ENCODE measurements at regions not wholly inside any gene's neighbourhood (a gene's known extent, or its start where the extent isn't known, plus 50 kb on each side); places are given as distances from the start of the nearest gene placed in this dataset.
A peak's percentile ranks its signal among the peaks of the same experiment; 100 is the strongest.

GRCh38 chr1:58890113-58890512 lies 106.3 kb upstream of the JUN start:
- Mint-ChIP-seq H3K4me3 (no peak overlapping the region), H3K36me3 (peaks cover 0 to 4% of the 10 kb centered on the region in 2 donors), H3K4me1 (peaks cover 7 to 21% of the 10 kb centered on the region in 2 donors), H3K27me3 (no peaks in the 10 kb centered on the region), H3K9me3 (no peaks in the 10 kb centered on the region), H3K27ac (no peak overlapping the region)
- ATAC-seq (replicated peaks) (no peak), DNase-seq (no peak)

GRCh38 chr1:58890609-58891008 lies 106.8 kb upstream of the JUN start:
- no peaks in the 10 kb centered on the region for H3K9me3 Mint-ChIP-seq

GRCh38 chr1:58891347-58891746 lies 107.5 kb upstream of the JUN start:
- DNase-seq (no peak), ATAC-seq (replicated peaks) (no peak)
- H3K27me3 Mint-ChIP-seq, result no peaks in the 10 kb centered on the region
- no peak overlapping the region for H3K4me3 Mint-ChIP-seq
- no peak overlapping the region for H3K27ac Mint-ChIP-seq
- H3K36me3 Mint-ChIP-seq, result peaks cover 0 to 4% of the 10 kb centered on the region in 2 donors
- no peaks in the 10 kb centered on the region for H3K9me3 Mint-ChIP-seq
- peaks cover 10 to 21% of the 10 kb centered on the region in 2 donors for H3K4me1 Mint-ChIP-seq

More at GRCh38 chr1:58890609-58891008, 106.8 kb upstream of the JUN start:
- DNase-seq, result no peak
- Mint-ChIP-seq H3K27ac (no peak overlapping the region), H3K27me3 (no peaks in the 10 kb centered on the region), H3K4me3 (no peak overlapping the region), H3K4me1 (peaks cover 8 to 21% of the 10 kb centered on the region in 2 donors), H3K36me3 (peaks cover 0 to 4% of the 10 kb centered on the region in 2 donors)
- no peak for ATAC-seq (replicated peaks)

GRCh38 chr1:58893257-58893869 lies 109.5 kb upstream of the JUN start:
- no peak for ATAC-seq (replicated peaks)
- Mint-ChIP-seq H3K4me3 (no peak overlapping the region), H3K4me1 (peaks cover 11 to 23% of the 10 kb centered on the region in 2 donors), H3K36me3 (peaks cover 0 to 4% of the 10 kb centered on the region in 2 donors), H3K9me3 (no peaks in the 10 kb centered on the region), H3K27ac (no peak overlapping the region), H3K27me3 (no peaks in the 10 kb centered on the region)
- no peak for DNase-seq

GRCh38 chr1:58895082-58895481 lies 111.2 kb upstream of the JUN start:
- DNase-seq, result no peak
- Mint-ChIP-seq H3K27me3 (no peaks in the 10 kb centered on the region), H3K4me3 (no peak overlapping the region), H3K4me1 (peaks cover 15 to 29% of the 10 kb centered on the region in 2 donors), H3K9me3 (no peaks in the 10 kb centered on the region), H3K36me3 (peaks cover 0 to 4% of the 10 kb centered on the region in 2 donors), H3K27ac (no peak overlapping the region)
- ATAC-seq (replicated peaks), result no peak

- Mint-ChIP-seq H3K27ac (peak overlapping the region; percentile 54), H3K9me3 (no peaks in the 10 kb centered on the region), H3K4me3 (no peak overlapping the region), H3K27me3 (no peaks in the 10 kb centered on the region), H3K36me3 (peaks cover 0 to 4% of the 10 kb centered on the region in 2 donors), H3K4me1 (peaks cover 15 to 31% of the 10 kb centered on the region in 2 donors)
- DNase-seq (no peak), ATAC-seq (replicated peaks) (peak; percentile 20 to 31)
Measured at GRCh38 chr1:58895559-58896145, 111.8 kb upstream of the JUN start.

- no peak for ATAC-seq (replicated peaks)
- no peak overlapping the region for H3K4me3 Mint-ChIP-seq
- H3K36me3 Mint-ChIP-seq, result no peaks in the 10 kb centered on the region
- no peaks in the 10 kb centered on the region for H3K27me3 Mint-ChIP-seq
- H3K4me1 Mint-ChIP-seq, result peaks cover 13 to 32% of the 10 kb centered on the region in 2 donors
- no peak for DNase-seq
- H3K27ac Mint-ChIP-seq, result no peak overlapping the region
- no peaks in the 10 kb centered on the region for H3K9me3 Mint-ChIP-seq
Measured at GRCh38 chr1:58896246-58897183, 112.7 kb upstream of the JUN start.

GRCh38 chr1:58898739-58899586 lies 115.1 kb upstream of the JUN start:
- no peaks in the 10 kb centered on the region for H3K27me3 Mint-ChIP-seq
- DNase-seq, result no peak
- H3K9me3 Mint-ChIP-seq, result no peaks in the 10 kb centered on the region
- H3K4me1 Mint-ChIP-seq, result peaks cover 18 to 38% of the 10 kb centered on the region in 2 donors
- no peak for ATAC-seq (replicated peaks)
- H3K36me3 Mint-ChIP-seq, result no peaks in the 10 kb centered on the region
- no peak overlapping the region for H3K27ac Mint-ChIP-seq
- H3K4me3 Mint-ChIP-seq, result no peak overlapping the region

GRCh38 chr1:58899587-58900271 lies 115.9 kb upstream of the JUN start:
- Mint-ChIP-seq H3K4me1 (peaks cover 21 to 40% of the 10 kb centered on the region in 2 donors), H3K4me3 (no peak overlapping the region), H3K9me3 (no peaks in the 10 kb centered on the region), H3K36me3 (no peaks in the 10 kb centered on the region), H3K27ac (no peak overlapping the region), H3K27me3 (no peaks in the 10 kb centered on the region)
- no peak for DNase-seq
- no peak for ATAC-seq (replicated peaks)

- peaks cover 21 to 39% of the 10 kb centered on the region in 2 donors for H3K4me1 Mint-ChIP-seq
- H3K9me3 Mint-ChIP-seq, result no peaks in the 10 kb centered on the region
- no peak overlapping the region for H3K4me3 Mint-ChIP-seq
- no peak for DNase-seq
- H3K27ac Mint-ChIP-seq, result no peak overlapping the region
- no peaks in the 10 kb centered on the region for H3K27me3 Mint-ChIP-seq
- no peak for ATAC-seq (replicated peaks)
- no peaks in the 10 kb centered on the region for H3K36me3 Mint-ChIP-seq
Measured at GRCh38 chr1:58900396-58900795, 116.5 kb upstream of the JUN start.

GRCh38 chr1:58901008-58901407 lies 117.2 kb upstream of the JUN start:
- H3K36me3 Mint-ChIP-seq, result no peaks in the 10 kb centered on the region
- no peak for DNase-seq

GRCh38 chr1:58902830-58903513 lies 119.1 kb upstream of the JUN start:
- Mint-ChIP-seq H3K9me3 (no peaks in the 10 kb centered on the region), H3K36me3 (no peaks in the 10 kb centered on the region), H3K4me3 (peak overlapping the region; percentile 91 to 94), H3K27ac (peak overlapping the region; percentile 81), H3K27me3 (no peaks in the 10 kb centered on the region), H3K4me1 (peaks cover 14 to 28% of the 10 kb centered on the region in 2 donors)
- ATAC-seq (replicated peaks) (no peak), DNase-seq (no peak)

More at GRCh38 chr1:58901008-58901407, 117.2 kb upstream of the JUN start:
- H3K4me3 Mint-ChIP-seq, result no peak overlapping the region
- no peaks in the 10 kb centered on the region for H3K9me3 Mint-ChIP-seq
- H3K27ac Mint-ChIP-seq, result no peak overlapping the region
- H3K27me3 Mint-ChIP-seq, result no peaks in the 10 kb centered on the region
- no peak for ATAC-seq (replicated peaks)
- H3K4me1 Mint-ChIP-seq, result peaks cover 17 to 33% of the 10 kb centered on the region in 2 donors

Data from stimulated activated naive B cell treated with anti-CD40 and anti-IgM and Interleukin-4, amounts not matched to agents 10 μg/mL and 1 μg/mL and 100 μg/mL, for 72 hours (primary cell).